Breast epithelium (tissue), 4 donors: ENCODE measurements at regions not wholly inside any gene's neighbourhood (a gene's known extent, or its start where the extent isn't known, plus 50 kb on each side); places are given as distances from the start of the nearest gene placed in this dataset.

Experiments used
- DNase-seq, 2 donors: peaks; one replicate each; pipeline ENCODE4 v3.0.0-alpha.2; 2019; ENCODE audit warnings: low spot score in 2 of 2
- H3K27ac ChIP-seq, 2 donors: fragments of 200-600 bp; sonication (generic) in 1 of 2; one replicate each; pipeline ENCODE4 v1.5.1; 2016 to 2019; ENCODE audit warnings: mild to moderate bottlenecking in 1 of 2
- H3K27me3 ChIP-seq, 2 donors: fragments of 200-600 bp; sonication (generic) in 1 of 2; one replicate each; pipeline versions ENCODE4 v1.5.1 to v1.6.0; 2017 to 2019; ENCODE audit warnings: control low read depth in 1 of 2, mild to moderate bottlenecking in 1 of 2
- H3K36me3 ChIP-seq: fragments of 200-600 bp; one replicate; pipeline ENCODE4 v1.5.1; 2019
- H3K4me1 ChIP-seq, 2 donors: fragments of 200-600 bp; sonication (generic); one replicate each; pipeline ENCODE4 v1.5.1; 2016 to 2019; ENCODE audit warnings: control low read depth in 1 of 2
- H3K4me3 ChIP-seq, 3 donors: fragments of 200-600 bp; sonication (generic); 1 replicate in 2 of 3; 2 replicates in 1 of 3; pipeline ENCODE4 v1.5.1; 2016 to 2019; ENCODE audit warnings: mild to moderate bottlenecking in 3 of 3, moderate library complexity in 2 of 3
- H3K9me3 ChIP-seq, 2 donors: fragments of 200-600 bp; sonication (generic) in 1 of 2; one replicate each; pipeline ENCODE4 v1.5.1; 2016 to 2019; ENCODE audit warnings: control low read depth in 1 of 2
- CTCF ChIP-seq, 3 donors: fragments of 450-650 bp; IDR thresholded peaks; one replicate each; pipeline ENCODE4 v1.5.1; 2016 to 2017; ENCODE audit warnings: antibody characterized with exemption in 3 of 3, mild to moderate bottlenecking in 3 of 3, moderate library complexity in 3 of 3
- POLR2A ChIP-seq: fragments of 450-650 bp; IDR thresholded peaks from one replicate; pipeline ENCODE4 v1.6.1; 2016; ENCODE audit warnings: antibody characterized with exemption, mild to moderate bottlenecking, moderate library complexity
- POLR2AphosphoS5 ChIP-seq, 3 donors: sonication (generic); formaldehyde crosslinking; IDR thresholded peaks; one replicate each; pipeline ENCODE4 v1.6.1; 2017; ENCODE audit warnings: antibody characterized with exemption in 3 of 3
- intact Hi-C: fragments of 100-400 bp; cut with DNase I; formaldehyde crosslinking; loops from one replicate; pipeline ENCODE4 v1.15.1; 2023; ENCODE audit warnings: low total_unique reads

GRCh38 chr12:16962889-16963288 is 356.9 kb upstream of the LMO3 start:
- H3K9me3 ChIP-seq = no peaks in the 10 kb centered on the region
- H3K27ac ChIP-seq = no peak overlapping the region
- no peaks in the 10 kb centered on the region for H3K27me3 ChIP-seq
- no peak for DNase-seq
- intact Hi-C loops = no loop called here
- H3K36me3 ChIP-seq = no peaks in the 10 kb centered on the region
- no peaks in the 10 kb centered on the region for H3K4me1 ChIP-seq
- no peak overlapping the region for H3K4me3 ChIP-seq
- no peak for TF ChIP-seq POLR2AphosphoS5 (IDR thresholded peaks at IDR 0.05)
- no peak for TF ChIP-seq CTCF (IDR thresholded peaks at IDR 0.05)
- no peak for TF ChIP-seq POLR2A

GRCh38 chr12:16955083-16955657 is 349.2 kb upstream of the LMO3 start:
- no peaks in the 10 kb centered on the region for H3K27me3 ChIP-seq
- no peak overlapping the region for H3K27ac ChIP-seq
- no peaks in the 10 kb centered on the region for H3K9me3 ChIP-seq
- no peaks in the 10 kb centered on the region for H3K4me1 ChIP-seq
- H3K4me3 ChIP-seq = no peak overlapping the region
- no peak for DNase-seq
- intact Hi-C loops = no loop called here
- TF ChIP-seq POLR2A = no peak
- TF ChIP-seq POLR2AphosphoS5 (IDR thresholded peaks at IDR 0.05) = no peak
- no peak for TF ChIP-seq CTCF (IDR thresholded peaks at IDR 0.05)
- H3K36me3 ChIP-seq = no peaks in the 10 kb centered on the region

- intact Hi-C loops = no loop called here
- no peak for DNase-seq
- Histone ChIP-seq H3K36me3 (no peaks in the 10 kb centered on the region), H3K27me3 (no peaks in the 10 kb centered on the region), H3K4me3 (no peak overlapping the region), H3K4me1 (no peaks in the 10 kb centered on the region), H3K9me3 (no peaks in the 10 kb centered on the region), H3K27ac (no peak overlapping the region)
- TF ChIP-seq POLR2A (no peak), CTCF (IDR thresholded peaks at IDR 0.05) (no peak), POLR2AphosphoS5 (IDR thresholded peaks at IDR 0.05) (no peak)
Measured at GRCh38 chr12:16949871-16950667, 344.1 kb upstream of the LMO3 start.

DNA sequence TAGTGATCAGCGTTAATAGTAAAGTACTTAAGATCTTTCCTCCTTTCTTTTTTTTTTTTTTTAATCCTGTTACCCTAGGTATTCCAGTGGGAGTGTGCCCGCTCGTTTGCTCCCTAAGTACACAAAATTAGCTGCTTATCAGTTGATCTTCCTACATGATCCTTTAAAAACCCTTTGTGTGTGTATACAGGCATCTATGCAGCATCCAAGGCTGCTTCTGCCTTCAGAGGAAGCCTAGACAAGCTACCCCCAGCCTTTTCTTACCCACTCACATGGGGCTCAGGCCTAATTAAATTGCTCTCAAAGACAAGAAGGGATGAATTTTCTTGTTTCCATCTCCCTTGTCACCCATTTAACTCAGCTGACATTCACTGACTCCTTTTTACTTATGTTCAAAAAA is 343.4 kb upstream of the LMO3 start:
- Histone ChIP-seq H3K27ac (no peak overlapping the region), H3K9me3 (no peaks in the 10 kb centered on the region), H3K4me1 (no peaks in the 10 kb centered on the region), H3K4me3 (no peak overlapping the region), H3K27me3 (no peaks in the 10 kb centered on the region), H3K36me3 (no peaks in the 10 kb centered on the region)
- no peak for TF ChIP-seq CTCF (IDR thresholded peaks at IDR 0.05)
- no peak for TF ChIP-seq POLR2AphosphoS5 (IDR thresholded peaks at IDR 0.05)
- no peak for TF ChIP-seq POLR2A
- intact Hi-C loops = no loop called here
- DNase-seq = no peak

DNA sequence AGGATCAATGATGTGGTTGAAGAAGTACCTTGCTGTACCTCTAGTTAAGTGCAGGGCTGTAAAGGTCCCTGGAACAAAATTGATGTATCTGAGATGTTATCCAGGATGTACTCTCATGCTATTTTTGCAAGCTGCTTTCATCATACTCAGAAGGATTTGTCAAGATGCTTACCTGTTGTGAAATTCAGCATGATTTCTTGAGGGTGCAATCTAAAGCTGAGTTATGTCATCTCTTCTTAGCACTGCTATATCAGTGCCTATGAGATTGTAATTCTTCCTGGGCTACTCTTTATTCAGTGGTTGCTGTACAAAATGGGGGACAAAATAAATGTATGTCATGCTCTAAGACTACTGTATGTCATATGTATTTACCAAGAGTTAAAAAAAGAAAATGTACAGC is 340.7 kb upstream of the LMO3 start:
- intact Hi-C loops = no loop called here
- TF ChIP-seq POLR2AphosphoS5 (IDR thresholded peaks at IDR 0.05) (no peak), POLR2A (no peak), CTCF (IDR thresholded peaks at IDR 0.05) (no peak)
- Histone ChIP-seq H3K9me3 (no peaks in the 10 kb centered on the region), H3K4me3 (no peak overlapping the region), H3K36me3 (no peaks in the 10 kb centered on the region), H3K27me3 (no peaks in the 10 kb centered on the region), H3K4me1 (no peaks in the 10 kb centered on the region), H3K27ac (no peak overlapping the region)
- DNase-seq = no peak
